PC-3 (cell line): ENCODE measurements at regions not wholly inside any gene's neighbourhood (a gene's known extent, or its start where the extent isn't known, plus 50 kb on each side); places are given as distances from the start of the nearest gene placed in this dataset.
A peak's percentile ranks its signal among the peaks of the same experiment; 100 is the strongest.

Experiments used
- ATAC-seq: fragments of 200-7000 bp; cut with Tn5 transposase; 2 replicates; pipeline ENCODE4 v1.9.1; 2020; ENCODE audit warnings: mild to moderate bottlenecking, moderate library complexity
- BruUV-seq: library from RNA; stranded (reverse); fragments of 400-500 nt; replicated peaks from 2 replicates; lab custom pipeline; 2021; lab: Mats Ljungman, UMichigan
- CTCF ChIA-PET: fragments of 300-600 bp; sonication (Branson Sonifier 250); formaldehyde crosslinking; loops from one replicate; lab custom pipeline; 2022; ENCODE audit warnings: antibody characterized with exemption; lab: Charles Lee
- POLR2A ChIA-PET: fragments of 300-600 bp; sonication (Branson Sonifier 250); formaldehyde crosslinking; loops from one replicate; lab custom pipeline; 2022; ENCODE audit warnings: antibody characterized with exemption; ENCODE audit not compliant: unreplicated experiment; lab: Charles Lee
- DNase-seq: peaks from one replicate; pipeline ENCODE4 v3.0.0-alpha.2; 2015
- H2AFZ ChIP-seq: fragments of 300-600 bp; sonication (generic); 2 replicates; pipeline ENCODE4 v1.6.0; 2016; ENCODE audit warnings: antibody characterized with exemption, low read length
- H3F3A ChIP-seq: fragments of 300-600 bp; sonication (generic); one replicate; pipeline ENCODE4 v1.6.0; 2017; ENCODE audit warnings: antibody characterized with exemption, low read length, control low read depth, mild to moderate bottlenecking; ENCODE audit not compliant: unreplicated experiment
- H3K27ac ChIP-seq: fragments of 300-600 bp; sonication (generic); 2 replicates; pipeline ENCODE4 v1.5.1; 2016; ENCODE audit warnings: mild to moderate bottlenecking, low read length
- H3K27me3 ChIP-seq: fragments of 300-600 bp; sonication (generic); 2 replicates; pipeline ENCODE4 v1.6.1; 2016; ENCODE audit warnings: low read length, mixed read lengths
- H3K36me3 ChIP-seq: fragments of 300-600 bp; sonication (generic); 2 replicates; pipeline ENCODE4 v1.6.1; 2016; ENCODE audit warnings: low read depth, mixed run types, low read length, mixed read lengths
- H3K4me1 ChIP-seq: fragments of 300-600 bp; sonication (generic); 2 replicates; pipeline ENCODE4 v1.5.1; 2016; ENCODE audit warnings: low read length; ENCODE audit not compliant: insufficient read depth
- H3K4me2 ChIP-seq: fragments of 300-600 bp; sonication (generic); 2 replicates; pipeline ENCODE4 v1.6.0; 2016; ENCODE audit warnings: low read length
- H3K4me3 ChIP-seq: fragments of 300-600 bp; sonication (generic); 2 replicates; pipeline ENCODE4 v1.5.1; 2016; ENCODE audit warnings: mild to moderate bottlenecking, low read length, mixed read lengths
- H3K79me2 ChIP-seq: fragments of 300-600 bp; sonication (generic); 2 replicates; pipeline ENCODE4 v1.6.1; 2017; ENCODE audit warnings: low read length, mixed read lengths
- H3K9ac ChIP-seq: fragments of 300-600 bp; sonication (generic); 2 replicates; pipeline ENCODE4 v1.6.0; 2016; ENCODE audit warnings: mild to moderate bottlenecking, low read length
- H3K9me2 ChIP-seq: fragments of 300-600 bp; sonication (generic); replicated peaks from 2 replicates; pipeline ENCODE4 v1.6.1; 2016; ENCODE audit warnings: mixed run types, low read length, mixed read lengths
- H3K9me3 ChIP-seq: fragments of 300-600 bp; sonication (generic); 2 replicates; pipeline ENCODE4 v1.6.1; 2016; ENCODE audit warnings: low read length, mixed read lengths
- H4K20me1 ChIP-seq: fragments of 300-600 bp; sonication (generic); 2 replicates; pipeline ENCODE4 v1.6.1; 2016; ENCODE audit warnings: low read length, mixed read lengths
- CTCF ChIP-seq: fragments of 300-600 bp; sonication (generic); conservative IDR thresholded peaks from 2 replicates; pipeline ENCODE4 v1.5.1; 2017; ENCODE audit warnings: antibody characterized with exemption, low read depth, mild to moderate bottlenecking, low read length
- EZH2 ChIP-seq: fragments of 300-600 bp; sonication (generic); IDR thresholded peaks from one replicate; pipeline ENCODE4 v1.6.1; 2017; ENCODE audit warnings: antibody characterized with exemption, mild to moderate bottlenecking, low read length; ENCODE audit not compliant: unreplicated experiment
- EZH2phosphoT487 ChIP-seq: fragments of 300-600 bp; sonication (generic); IDR thresholded peaks from 2 replicates; pipeline ENCODE4 v1.6.1; 2018; ENCODE audit warnings: mild to moderate bottlenecking, antibody characterized with exemption, low read length, borderline replicate concordance
- intact Hi-C: fragments of 100-400 bp; cut with micrococcal nuclease; formaldehyde crosslinking; loops from 2 replicates; pipeline ENCODE4 v1.9.0; 2023

GRCh38 chr22:46056546-46057245, 79.7 kb upstream of the WNT7B start:
- DNase-seq (peak; percentile 36), ATAC-seq (no peak)
- Histone ChIP-seq H3K27ac (peak overlapping the region; percentile 96), H3K9me2 (no peaks in the 10 kb centered on the region), H2AFZ (no peak overlapping the region), H3K4me2 (peak overlapping the region; percentile 92), H4K20me1 (no peaks in the 10 kb centered on the region), H3K4me3 (peak overlapping the region; percentile 74), H3F3A (peaks cover 4% of the 10 kb centered on the region), H3K79me2 (peaks cover 96% of the 10 kb centered on the region), H3K4me1 (peaks cover 69% of the 10 kb centered on the region), H3K36me3 (no peaks in the 10 kb centered on the region), H3K9me3 (no peaks in the 10 kb centered on the region), H3K27me3 (no peaks in the 10 kb centered on the region), H3K9ac (peak overlapping the region; percentile 94)
- TF ChIP-seq CTCF (no peak), EZH2phosphoT487 (no peak), EZH2 (no peak)
- intact Hi-C loops, result no loop called here
- ChIA-PET POLR2A (interaction anchor here (0.5 kb wide), 1 partner anchor 13 kb away, joined by 3 read pairs; no protein-coding TSS in a partner anchor), CTCF (no interaction called here)
- BruUV-seq, result TSS peak; percentile 7

- ChIA-PET POLR2A (interaction anchor here (0.5 kb wide), 1 partner anchor 12 kb away, joined by 3 read pairs; no protein-coding TSS in a partner anchor), CTCF (no interaction called here)
- Histone ChIP-seq H3K4me3 (peak overlapping the region; percentile 74), H3K9me2 (no peaks in the 10 kb centered on the region), H3K4me1 (peaks cover 65% of the 10 kb centered on the region), H3K27ac (peak overlapping the region; percentile 96), H3K79me2 (peaks cover 96% of the 10 kb centered on the region), H3F3A (peaks cover 4% of the 10 kb centered on the region), H3K9ac (peak overlapping the region; percentile 94), H3K27me3 (no peaks in the 10 kb centered on the region), H2AFZ (no peak overlapping the region), H3K36me3 (no peaks in the 10 kb centered on the region), H3K4me2 (peak overlapping the region; percentile 92), H3K9me3 (no peaks in the 10 kb centered on the region), H4K20me1 (no peaks in the 10 kb centered on the region)
- intact Hi-C loops, result loop anchor here (1.0 kb wide), 1 partner anchor 10 kb away; no protein-coding TSS in a partner anchor
- TF ChIP-seq EZH2 (no peak), EZH2phosphoT487 (no peak), CTCF (no peak)
- BruUV-seq, result TSS peak; percentile 91
- DNase-seq (peak; percentile 32), ATAC-seq (no peak)
These were observed 80.5 kb upstream of the WNT7B start for GRCh38 chr22:46057246-46058090.
